PC-9 (cell line): ENCODE measurements at regions not wholly inside any gene's neighbourhood (a gene's known extent, or its start where the extent isn't known, plus 50 kb on each side); places are given as distances from the start of the nearest gene placed in this dataset.

ENCODE experiments used
- BruUV-seq: library from RNA; stranded (reverse); fragments of 400-500 nt; replicated peaks from 2 replicates; lab custom pipeline; 2021; lab: Mats Ljungman, UMichigan
- CTCF ChIA-PET: fragments of 300-600 bp; sonication (Branson Sonifier 250); formaldehyde crosslinking; loops from one replicate; lab custom pipeline; 2022; ENCODE audit warnings: antibody characterized with exemption; lab: Charles Lee
- POLR2A ChIA-PET: fragments of 300-600 bp; sonication (Branson Sonifier 250); formaldehyde crosslinking; loops from one replicate; lab custom pipeline; 2022; ENCODE audit warnings: antibody characterized with exemption; ENCODE audit not compliant: unreplicated experiment; lab: Charles Lee
- DNase-seq, 2 experiments: peaks; one replicate each; pipeline versions ENCODE4 v3.0.0 to v3.0.0-alpha.2; 2015 to 2022; ENCODE audit warnings: mixed read lengths in 1 of 2
- H2AFZ ChIP-seq: fragments of 200-600 bp; sonication (generic); 2 replicates; pipeline ENCODE4 v1.8.1; 2017; ENCODE audit warnings: antibody characterized with exemption
- H3F3A ChIP-seq: fragments of 200-600 bp; sonication (generic); 2 replicates; pipeline ENCODE4 v1.8.1; 2017; ENCODE audit warnings: antibody characterized with exemption, mild to moderate bottlenecking, low read depth; ENCODE audit not compliant: insufficient read depth
- H3K27ac ChIP-seq: fragments of 200-600 bp; sonication (generic); 2 replicates; pipeline ENCODE4 v1.6.1; 2016; ENCODE audit warnings: mixed run types
- H3K27me3 ChIP-seq: fragments of 200-600 bp; sonication (generic); 2 replicates; pipeline ENCODE4 v1.6.1; 2016; ENCODE audit warnings: low read depth, mixed run types; ENCODE audit not compliant: insufficient read depth
- H3K36me3 ChIP-seq: fragments of 200-600 bp; sonication (generic); 2 replicates; pipeline ENCODE4 v1.6.1; 2016; ENCODE audit warnings: low read depth, mixed run types
- H3K4me1 ChIP-seq: fragments of 200-600 bp; sonication (generic); replicated peaks from 2 replicates; pipeline ENCODE4 v1.6.1; 2016; ENCODE audit warnings: mixed run types; ENCODE audit not compliant: insufficient read depth
- H3K4me2 ChIP-seq: fragments of 200-600 bp; sonication (generic); 2 replicates; pipeline ENCODE4 v1.6.1; 2017; ENCODE audit warnings: mixed run types
- H3K4me3 ChIP-seq: fragments of 200-600 bp; sonication (generic); 2 replicates; pipeline ENCODE4 v1.6.1; 2016; ENCODE audit warnings: mixed run types
- H3K79me2 ChIP-seq: fragments of 200-600 bp; sonication (generic); 2 replicates; pipeline ENCODE4 v1.6.1; 2017; ENCODE audit warnings: low read depth, mixed run types
- H3K9me2 ChIP-seq: fragments of 200-600 bp; sonication (generic); 2 replicates; pipeline ENCODE4 v1.8.1; 2017; ENCODE audit warnings: mild to moderate bottlenecking; ENCODE audit not compliant: insufficient read depth
- H3K9me3 ChIP-seq: fragments of 200-600 bp; sonication (generic); 2 replicates; pipeline ENCODE4 v1.8.1; 2016; ENCODE audit warnings: low read depth; ENCODE audit not compliant: insufficient read depth
- H4K20me1 ChIP-seq: fragments of 200-600 bp; sonication (generic); 2 replicates; pipeline ENCODE4 v1.8.1; 2017; ENCODE audit not compliant: insufficient read depth
- EZH2 ChIP-seq: fragments of 200-600 bp; sonication (generic); IDR thresholded peaks from 2 replicates; pipeline ENCODE4 v1.8.0; 2017; ENCODE audit warnings: antibody characterized with exemption, low read depth
- intact Hi-C: fragments of 100-400 bp; cut with micrococcal nuclease; formaldehyde crosslinking; loops from one replicate; pipeline ENCODE4 v1.10.0; 2022; ENCODE audit not compliant: unreplicated experiment
- TF ChIP-seq, protein P1 (sequence below): fragments of 200-600 bp; sonication (generic); conservative IDR thresholded peaks from 2 replicates; pipeline ENCODE4 v1.6.1; 2017; ENCODE audit warnings: mixed run types, antibody characterized with exemption, mild to moderate bottlenecking, moderate library complexity

DNA sequence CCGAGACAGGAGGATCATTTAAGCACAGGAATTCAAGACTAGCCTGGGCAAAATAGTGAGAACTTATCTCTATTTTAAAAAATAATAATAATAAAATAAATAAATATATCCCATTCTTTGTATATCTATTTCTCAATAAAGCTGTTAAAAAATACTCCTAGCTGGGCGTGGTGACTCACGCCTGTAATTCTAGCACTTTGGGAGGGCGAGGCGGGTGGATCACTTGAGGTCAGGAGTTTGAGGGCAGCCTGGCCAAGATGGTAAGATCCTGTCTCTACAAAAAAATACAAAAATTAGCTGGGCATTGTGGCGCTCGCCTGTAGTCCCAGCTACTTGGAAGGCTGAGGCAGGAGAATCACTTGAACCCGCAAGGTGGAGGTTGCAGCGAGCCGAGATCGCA lies 75.7 kb upstream of the TBX3 start:
- Histone ChIP-seq H3K9me2 (no peaks in the 10 kb centered on the region), H3K4me2 (0 out of 2 replicates have a peak overlapping the region, but pooled peaks have one; percentile 6), H3K79me2 (no peaks in the 10 kb centered on the region), H3F3A (no peaks in the 10 kb centered on the region), H4K20me1 (no peaks in the 10 kb centered on the region), H3K4me3 (no peak overlapping the region), H2AFZ (no peak overlapping the region), H3K36me3 (no peaks in the 10 kb centered on the region), H3K9me3 (no peaks in the 10 kb centered on the region), H3K27ac (no peak overlapping the region), H3K4me1 (peaks cover 3% of the 10 kb centered on the region; the same call in 1 of the 2 replicates), H3K27me3 (peaks cover 11% of the 10 kb centered on the region; the same call in 1 of the 2 replicates)
- intact Hi-C loops, result no loop called here
- DNase-seq, result no peak
- POLR2A ChIA-PET, result no interaction called here
- BruUV-seq, result no TSS peak
- CTCF ChIA-PET, result no interaction called here
- TF ChIP-seq, protein P1, sequence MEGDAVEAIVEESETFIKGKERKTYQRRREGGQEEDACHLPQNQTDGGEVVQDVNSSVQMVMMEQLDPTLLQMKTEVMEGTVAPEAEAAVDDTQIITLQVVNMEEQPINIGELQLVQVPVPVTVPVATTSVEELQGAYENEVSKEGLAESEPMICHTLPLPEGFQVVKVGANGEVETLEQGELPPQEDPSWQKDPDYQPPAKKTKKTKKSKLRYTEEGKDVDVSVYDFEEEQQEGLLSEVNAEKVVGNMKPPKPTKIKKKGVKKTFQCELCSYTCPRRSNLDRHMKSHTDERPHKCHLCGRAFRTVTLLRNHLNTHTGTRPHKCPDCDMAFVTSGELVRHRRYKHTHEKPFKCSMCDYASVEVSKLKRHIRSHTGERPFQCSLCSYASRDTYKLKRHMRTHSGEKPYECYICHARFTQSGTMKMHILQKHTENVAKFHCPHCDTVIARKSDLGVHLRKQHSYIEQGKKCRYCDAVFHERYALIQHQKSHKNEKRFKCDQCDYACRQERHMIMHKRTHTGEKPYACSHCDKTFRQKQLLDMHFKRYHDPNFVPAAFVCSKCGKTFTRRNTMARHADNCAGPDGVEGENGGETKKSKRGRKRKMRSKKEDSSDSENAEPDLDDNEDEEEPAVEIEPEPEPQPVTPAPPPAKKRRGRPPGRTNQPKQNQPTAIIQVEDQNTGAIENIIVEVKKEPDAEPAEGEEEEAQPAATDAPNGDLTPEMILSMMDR, result no peak
- TF ChIP-seq EZH2, result no peak

DNA sequence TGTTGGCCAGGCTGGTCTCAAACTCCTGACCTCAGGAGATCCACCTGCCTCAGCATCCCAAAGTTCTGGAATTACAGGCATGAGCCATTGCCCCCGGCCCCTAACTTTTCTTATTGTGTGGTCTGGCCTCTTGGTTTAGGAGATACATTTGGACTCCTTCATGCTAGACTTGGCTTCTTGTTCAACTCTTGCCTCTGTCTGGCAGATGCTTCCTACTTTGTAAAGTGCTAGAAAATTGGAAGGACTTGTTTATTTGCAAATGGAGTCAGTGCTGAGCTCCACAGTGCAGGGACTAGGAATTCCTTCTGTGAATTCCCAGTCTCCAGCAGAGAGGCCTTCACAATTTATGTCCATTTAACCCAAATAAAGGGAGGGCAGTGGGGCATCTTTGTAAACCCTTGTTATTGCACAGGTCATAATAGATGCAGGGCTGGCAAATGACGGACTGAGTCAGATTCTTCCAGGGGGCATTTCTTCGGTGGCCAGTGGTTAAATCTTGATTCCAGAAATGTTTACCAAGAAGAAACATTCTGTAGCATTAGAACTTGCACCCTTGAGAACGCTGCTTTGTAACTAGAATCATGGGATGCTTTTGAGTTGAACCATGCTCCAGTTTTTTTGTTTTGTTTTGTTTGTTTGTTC lies 73.8 kb upstream of the TBX3 start:
- no TSS peak for BruUV-seq
- Histone ChIP-seq H3F3A (no peaks in the 10 kb centered on the region), H4K20me1 (no peaks in the 10 kb centered on the region), H3K27me3 (peaks cover 14% of the 10 kb centered on the region; the same call in 1 of the 2 replicates), H3K9me2 (no peaks in the 10 kb centered on the region), H3K4me1 (peaks cover 3% of the 10 kb centered on the region; the same call in 1 of the 2 replicates), H3K27ac (no peak overlapping the region), H3K4me2 (no peak overlapping the region), H3K79me2 (no peaks in the 10 kb centered on the region), H3K4me3 (no peak overlapping the region), H3K9me3 (no peaks in the 10 kb centered on the region), H3K36me3 (no peaks in the 10 kb centered on the region), H2AFZ (no peak overlapping the region)
- ChIA-PET CTCF (no interaction called here), POLR2A (no interaction called here)
- intact Hi-C loops, result no loop called here
- no peak for DNase-seq
- TF ChIP-seq, protein P1, result no peak
- no peak for TF ChIP-seq EZH2

DNA sequence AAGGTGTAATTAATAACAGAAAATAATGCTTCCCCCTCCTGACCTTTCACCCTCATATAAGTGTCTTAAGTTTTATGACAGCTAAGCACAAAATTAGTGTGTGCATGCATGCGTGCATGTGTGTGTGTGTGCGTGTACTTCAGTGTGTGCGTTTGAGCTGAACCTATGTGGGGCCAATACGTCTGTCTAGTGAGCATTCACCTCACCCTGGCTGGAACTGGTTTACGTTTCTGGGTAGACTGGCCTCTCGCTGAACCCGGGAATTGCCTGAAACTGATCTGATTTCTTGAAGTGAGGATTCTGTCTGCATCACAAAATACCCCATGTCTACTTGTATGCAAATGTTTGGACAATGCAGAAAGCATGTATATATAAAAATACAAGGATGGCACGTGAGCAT lies 68.2 kb upstream of the TBX3 start:
- Histone ChIP-seq H4K20me1 (no peaks in the 10 kb centered on the region), H2AFZ (no peak overlapping the region), H3K4me3 (no peak overlapping the region), H3K9me3 (no peaks in the 10 kb centered on the region), H3F3A (no peaks in the 10 kb centered on the region), H3K79me2 (no peaks in the 10 kb centered on the region), H3K9me2 (no peaks in the 10 kb centered on the region), H3K4me1 (no peaks in the 10 kb centered on the region), H3K4me2 (no peak overlapping the region), H3K36me3 (no peaks in the 10 kb centered on the region), H3K27me3 (peaks cover 65% of the 10 kb centered on the region), H3K27ac (no peak overlapping the region)
- no peak for DNase-seq
- no TSS peak for BruUV-seq
- no peak for TF ChIP-seq EZH2
- TF ChIP-seq, protein P1, result no peak
- CTCF ChIA-PET, result no interaction called here
- intact Hi-C loops, result no loop called here
- POLR2A ChIA-PET, result no interaction called here
